ENCODE measurements at regions not wholly inside any gene's neighbourhood (a gene's known extent, or its start where the extent isn't known, plus 50 kb on each side); places are given as distances from the start of the nearest gene placed in this dataset.

GRCh38 chr1:228937351-228937750 is 202.1 kb downstream of the RHOU start:
- WGBS, 4 donors = 89 to 98% (median 93%) methylated on average over 12 of the region's 12 CpGs
- H3K4me1 ChIP-seq (replicated peaks in 1 of 2) = peaks cover 5 to 24% of the 10 kb centered on the region in 2 donors

GRCh38 chr1:228937851-228938536 is 202.7 kb downstream of the RHOU start:
- H3K9me3 ChIP-seq (replicated peaks in 1 of 3) = no peaks in the 10 kb centered on the region
- no peak for DNase-seq
- no peak for TF ChIP-seq POLR2A (IDR thresholded peaks at IDR 0.05)
- TF ChIP-seq CTCF (IDR thresholded peaks at IDR 0.05) = no peak
- no peaks in the 10 kb centered on the region for H3K27me3 ChIP-seq
- WGBS, 4 donors = 61 to 69% (median 66%) methylated on average over 10 to 14 of the region's 14 CpGs
- H3K4me1 ChIP-seq (replicated peaks in 1 of 2) = peaks cover 5 to 24% of the 10 kb centered on the region in 2 donors
- intact Hi-C loops (cut with DNase I) = no loop called here
- no peak overlapping the region for H3K4me3 ChIP-seq
- peak overlapping the region in 4 of 5 donors; percentile 16 to 75 (median 56) for H3K27ac ChIP-seq
- no peaks in the 10 kb centered on the region for H3K36me3 ChIP-seq (replicated peaks in 1 of 2)

More at GRCh38 chr1:228937351-228937750, 202.1 kb downstream of the RHOU start:
- no peaks in the 10 kb centered on the region for H3K27me3 ChIP-seq
- no peaks in the 10 kb centered on the region for H3K9me3 ChIP-seq (replicated peaks in 1 of 3)
- no peaks in the 10 kb centered on the region for H3K36me3 ChIP-seq (replicated peaks in 1 of 2)
- DNase-seq = no peak
- H3K27ac ChIP-seq = peak overlapping the region in 2 of 5 donors; percentile 74 to 75
- intact Hi-C loops (cut with DNase I) = no loop called here
- TF ChIP-seq POLR2A (IDR thresholded peaks at IDR 0.05) (no peak), CTCF (IDR thresholded peaks at IDR 0.05) (no peak)
- no peak overlapping the region for H3K4me3 ChIP-seq

GRCh38 chr1:228938537-228938901 is 203.2 kb downstream of the RHOU start:
- WGBS, 4 donors = 54 to 65% (median 61%) methylated on average over 8 of the region's 8 CpGs

More at GRCh38 chr1:228938537-228938901, 203.2 kb downstream of the RHOU start:
- no peaks in the 10 kb centered on the region for H3K27me3 ChIP-seq
- DNase-seq = peak in 6 of 7 donors; percentile 12 to 73 (median 42)
- peaks cover 5 to 24% of the 10 kb centered on the region in 2 donors for H3K4me1 ChIP-seq (replicated peaks in 1 of 2)
- H3K4me3 ChIP-seq = no peak overlapping the region
- H3K36me3 ChIP-seq (replicated peaks in 1 of 2) = no peaks in the 10 kb centered on the region
- no peaks in the 10 kb centered on the region for H3K9me3 ChIP-seq (replicated peaks in 1 of 3)
- TF ChIP-seq POLR2A (IDR thresholded peaks at IDR 0.05) = peak in 1 of 2 donors; percentile 17
- TF ChIP-seq CTCF (IDR thresholded peaks at IDR 0.05) = no peak
- H3K27ac ChIP-seq = peak overlapping the region in 4 of 5 donors; percentile 16 to 75 (median 56)
- intact Hi-C loops (cut with DNase I) = no loop called here
